ENCODE measurements at regions not wholly inside any gene's neighbourhood (a gene's known extent, or its start where the extent isn't known, plus 50 kb on each side); places are given as distances from the start of the nearest gene placed in this dataset.

GRCh38 chr12:115672506-115673080 is 604.9 kb downstream of the MED13L start:
- Histone ChIP-seq H3K36me3 (no peaks in the 10 kb centered on the region), H3K4me3 (no peak overlapping the region), H3K4me1 (no peaks in the 10 kb centered on the region), H3K27ac (no peak overlapping the region), H3K9me3 (no peaks in the 10 kb centered on the region), H3K27me3 (peaks cover 0 to 3% (median 0%) of the 10 kb centered on the region in 3 donors)
- ATAC-seq (no peak), DNase-seq (no peak)
- intact Hi-C loops (cut with DNase I; ENCODE audit: low total_unique reads) (no loop called here), in situ Hi-C loops (cut with MboI; ENCODE audit: low sequenced_read_pairs in 4 of 4) (no loop called here)
- TF ChIP-seq POLR2A (IDR thresholded peaks at IDR 0.05) (no peak), CTCF (IDR thresholded peaks at IDR 0.05 in 4 of 5, conservative IDR thresholded peaks at IDR 0.05 in 1 of 5) (no peak)

- TF ChIP-seq POLR2A (IDR thresholded peaks at IDR 0.05) (no peak), CTCF (IDR thresholded peaks at IDR 0.05 in 4 of 5, conservative IDR thresholded peaks at IDR 0.05 in 1 of 5) (no peak)
- no peak for ATAC-seq
- Histone ChIP-seq H3K27me3 (peaks cover 0 to 3% (median 0%) of the 10 kb centered on the region in 3 donors), H3K9me3 (no peaks in the 10 kb centered on the region), H3K4me3 (no peak overlapping the region), H3K4me1 (no peaks in the 10 kb centered on the region), H3K36me3 (no peaks in the 10 kb centered on the region), H3K27ac (no peak overlapping the region)
- in situ Hi-C loops (cut with MboI; ENCODE audit: low sequenced_read_pairs in 4 of 4) = no loop called here
- intact Hi-C loops (cut with DNase I; ENCODE audit: low total_unique reads) = no loop called here
- no peak for DNase-seq
These were observed 605.4 kb downstream of the MED13L start for GRCh38 chr12:115672086-115672485.

GRCh38 chr12:115670869-115671268 is 606.6 kb downstream of the MED13L start:
- Histone ChIP-seq H3K36me3 (no peaks in the 10 kb centered on the region), H3K4me1 (no peaks in the 10 kb centered on the region), H3K4me3 (no peak overlapping the region), H3K9me3 (no peaks in the 10 kb centered on the region), H3K27ac (no peak overlapping the region), H3K27me3 (no peaks in the 10 kb centered on the region)
- ATAC-seq = no peak
- no peak for TF ChIP-seq POLR2A (IDR thresholded peaks at IDR 0.05)
- TF ChIP-seq CTCF (IDR thresholded peaks at IDR 0.05 in 4 of 5, conservative IDR thresholded peaks at IDR 0.05 in 1 of 5) = no peak
- DNase-seq = no peak
- in situ Hi-C loops (cut with MboI; ENCODE audit: low sequenced_read_pairs in 4 of 4) (no loop called here), intact Hi-C loops (cut with DNase I; ENCODE audit: low total_unique reads) (no loop called here)

GRCh38 chr12:115667116-115667515 is 610.4 kb downstream of the MED13L start:
- no peaks in the 10 kb centered on the region for H3K4me1 ChIP-seq
- no peak overlapping the region for H3K27ac ChIP-seq
- no peaks in the 10 kb centered on the region for H3K9me3 ChIP-seq
- ATAC-seq (no peak), DNase-seq (no peak)
- in situ Hi-C loops (cut with MboI; ENCODE audit: low sequenced_read_pairs in 4 of 4) = no loop called here
- intact Hi-C loops (cut with DNase I; ENCODE audit: low total_unique reads) = no loop called here
- no peak for TF ChIP-seq CTCF (IDR thresholded peaks at IDR 0.05 in 4 of 5, conservative IDR thresholded peaks at IDR 0.05 in 1 of 5)
- no peak for TF ChIP-seq POLR2A (IDR thresholded peaks at IDR 0.05)
- H3K27me3 ChIP-seq = no peaks in the 10 kb centered on the region
- H3K4me3 ChIP-seq = no peak overlapping the region
- no peaks in the 10 kb centered on the region for H3K36me3 ChIP-seq

- Histone ChIP-seq H3K27me3 (no peaks in the 10 kb centered on the region), H3K27ac (no peak overlapping the region), H3K4me1 (peaks cover 0 to 3% of the 10 kb centered on the region in 2 donors), H3K9me3 (no peaks in the 10 kb centered on the region), H3K36me3 (no peaks in the 10 kb centered on the region), H3K4me3 (no peak overlapping the region)
- intact Hi-C loops (cut with DNase I; ENCODE audit: low total_unique reads) = no loop called here
- DNase-seq (no peak), ATAC-seq (no peak)
- in situ Hi-C loops (cut with MboI; ENCODE audit: low sequenced_read_pairs in 4 of 4) = no loop called here
- no peak for TF ChIP-seq CTCF (IDR thresholded peaks at IDR 0.05 in 4 of 5, conservative IDR thresholded peaks at IDR 0.05 in 1 of 5)
- no peak for TF ChIP-seq POLR2A (IDR thresholded peaks at IDR 0.05)
These were observed 611.3 kb downstream of the MED13L start for GRCh38 chr12:115666168-115666567.

All from gastrocnemius medialis (tissue), 4 donors.